ENCODE measurements at regions not wholly inside any gene's neighbourhood (a gene's known extent, or its start where the extent isn't known, plus 50 kb on each side); places are given as distances from the start of the nearest gene placed in this dataset.

GRCh38 chr12:34311337-34311736, 289.0 kb downstream of the ALG10 start:
- Histone ChIP-seq H3K4me2 (no peak overlapping the region), H3K27me3 (ENCODE audit: insufficient read depth, low read depth) (peaks cover 100% of the 10 kb centered on the region), H3F3A (ENCODE audit: insufficient read depth, low read depth) (no peaks in the 10 kb centered on the region), H3K9me2 (ENCODE audit: insufficient read depth) (no peaks in the 10 kb centered on the region), H3K36me3 (ENCODE audit: low read depth) (no peaks in the 10 kb centered on the region), H3K79me2 (ENCODE audit: low read depth) (no peaks in the 10 kb centered on the region), H3K27ac (no peak overlapping the region), H3K9me3 (ENCODE audit: insufficient read depth, low read depth) (no peaks in the 10 kb centered on the region), H2AFZ (no peak overlapping the region), H3K4me3 (no peak overlapping the region), H3K4me1 (replicated peaks; ENCODE audit: insufficient read depth) (no peaks in the 10 kb centered on the region), H4K20me1 (ENCODE audit: insufficient read depth) (no peaks in the 10 kb centered on the region)
- BruUV-seq (replicated peaks) = no TSS peak
- DNase-seq = no peak
- intact Hi-C loops (cut with micrococcal nuclease; ENCODE audit: unreplicated experiment) = no loop called here
- TF ChIP-seq, protein P1, sequence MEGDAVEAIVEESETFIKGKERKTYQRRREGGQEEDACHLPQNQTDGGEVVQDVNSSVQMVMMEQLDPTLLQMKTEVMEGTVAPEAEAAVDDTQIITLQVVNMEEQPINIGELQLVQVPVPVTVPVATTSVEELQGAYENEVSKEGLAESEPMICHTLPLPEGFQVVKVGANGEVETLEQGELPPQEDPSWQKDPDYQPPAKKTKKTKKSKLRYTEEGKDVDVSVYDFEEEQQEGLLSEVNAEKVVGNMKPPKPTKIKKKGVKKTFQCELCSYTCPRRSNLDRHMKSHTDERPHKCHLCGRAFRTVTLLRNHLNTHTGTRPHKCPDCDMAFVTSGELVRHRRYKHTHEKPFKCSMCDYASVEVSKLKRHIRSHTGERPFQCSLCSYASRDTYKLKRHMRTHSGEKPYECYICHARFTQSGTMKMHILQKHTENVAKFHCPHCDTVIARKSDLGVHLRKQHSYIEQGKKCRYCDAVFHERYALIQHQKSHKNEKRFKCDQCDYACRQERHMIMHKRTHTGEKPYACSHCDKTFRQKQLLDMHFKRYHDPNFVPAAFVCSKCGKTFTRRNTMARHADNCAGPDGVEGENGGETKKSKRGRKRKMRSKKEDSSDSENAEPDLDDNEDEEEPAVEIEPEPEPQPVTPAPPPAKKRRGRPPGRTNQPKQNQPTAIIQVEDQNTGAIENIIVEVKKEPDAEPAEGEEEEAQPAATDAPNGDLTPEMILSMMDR (conservative IDR thresholded peaks at IDR 0.05) = no peak
- no peak for TF ChIP-seq EZH2 (IDR thresholded peaks at IDR 0.05; ENCODE audit: low read depth)
- POLR2A ChIA-PET (ENCODE audit: unreplicated experiment) = no interaction called here
- CTCF ChIA-PET = no interaction called here

DNA sequence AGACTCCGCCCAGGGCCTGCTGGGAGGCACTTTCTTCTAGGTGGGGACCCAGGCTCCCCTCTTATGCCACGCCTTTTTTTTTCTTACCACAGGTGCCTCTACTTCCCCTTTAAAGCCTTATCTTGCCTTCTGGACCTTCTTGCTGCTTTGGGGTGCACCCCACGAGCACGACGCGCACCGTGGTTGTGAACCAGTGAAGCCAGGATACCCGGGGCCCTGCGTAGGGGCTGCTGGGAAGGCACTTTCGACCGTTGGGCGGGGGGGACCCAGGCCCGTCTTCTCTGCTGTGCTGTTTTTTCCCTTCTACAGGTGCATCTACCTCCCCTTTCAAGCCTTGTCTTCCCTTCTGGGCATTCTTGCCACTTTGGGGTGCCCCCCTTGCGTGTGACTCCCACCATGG, 305.4 kb downstream of the ALG10 start:
- BruUV-seq (replicated peaks) = no TSS peak
- Histone ChIP-seq H3K27ac (no peak overlapping the region), H3K4me3 (no peak overlapping the region), H4K20me1 (ENCODE audit: insufficient read depth) (no peaks in the 10 kb centered on the region), H3K4me2 (no peak overlapping the region), H3K36me3 (ENCODE audit: low read depth) (no peaks in the 10 kb centered on the region), H3K9me2 (ENCODE audit: insufficient read depth) (no peaks in the 10 kb centered on the region), H3K79me2 (ENCODE audit: low read depth) (no peaks in the 10 kb centered on the region), H2AFZ (no peak overlapping the region), H3K9me3 (ENCODE audit: insufficient read depth, low read depth) (no peaks in the 10 kb centered on the region), H3K27me3 (ENCODE audit: insufficient read depth, low read depth) (peaks cover 90% of the 10 kb centered on the region), H3K4me1 (replicated peaks; ENCODE audit: insufficient read depth) (no peaks in the 10 kb centered on the region), H3F3A (ENCODE audit: insufficient read depth, low read depth) (no peaks in the 10 kb centered on the region)
- TF ChIP-seq EZH2 (IDR thresholded peaks at IDR 0.05; ENCODE audit: low read depth) = no peak
- TF ChIP-seq, protein P1 (conservative IDR thresholded peaks at IDR 0.05) = no peak
- DNase-seq = no peak
- ChIA-PET POLR2A (ENCODE audit: unreplicated experiment) (no interaction called here), CTCF (no interaction called here)
- intact Hi-C loops (cut with micrococcal nuclease; ENCODE audit: unreplicated experiment) = no loop called here

DNA sequence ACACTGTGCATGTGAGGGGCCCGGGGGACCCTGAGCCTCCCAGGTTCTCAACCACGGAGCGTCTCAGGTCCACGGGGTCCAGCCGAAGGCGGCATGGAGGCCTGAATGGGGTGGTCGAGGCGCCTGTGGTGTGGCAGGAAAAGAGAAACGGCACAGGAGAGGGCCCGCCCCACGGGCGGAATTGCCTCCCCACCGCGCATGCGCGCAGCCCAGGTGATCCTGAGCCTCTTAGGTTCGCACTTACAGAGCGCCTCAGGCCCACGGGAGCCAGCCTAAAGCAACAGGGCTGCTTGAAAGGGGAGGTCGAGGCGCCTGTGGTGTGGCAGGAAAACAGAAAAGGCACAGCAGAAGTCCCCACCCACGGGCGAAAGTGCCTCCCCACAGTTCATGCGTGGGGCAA, 311.0 kb downstream of the ALG10 start:
- no peaks in the 10 kb centered on the region for H3K9me2 ChIP-seq (ENCODE audit: insufficient read depth)
- POLR2A ChIA-PET (ENCODE audit: unreplicated experiment) = no interaction called here
- no peaks in the 10 kb centered on the region for H4K20me1 ChIP-seq (ENCODE audit: insufficient read depth)
- CTCF ChIA-PET = no interaction called here
- H3K79me2 ChIP-seq (ENCODE audit: low read depth) = no peaks in the 10 kb centered on the region
- H3K9me3 ChIP-seq (ENCODE audit: insufficient read depth, low read depth) = no peaks in the 10 kb centered on the region
- H3K36me3 ChIP-seq (ENCODE audit: low read depth) = no peaks in the 10 kb centered on the region
- H3K27me3 ChIP-seq (ENCODE audit: insufficient read depth, low read depth) = peaks cover 76% of the 10 kb centered on the region
- no TSS peak for BruUV-seq (replicated peaks)
- H3K4me3 ChIP-seq = peak overlapping the region; percentile 25; the same call in 1 of the 2 replicates
- no peak for DNase-seq
- no peak overlapping the region for H3K27ac ChIP-seq
- peak overlapping the region; percentile 56 for H3K4me2 ChIP-seq
- H3F3A ChIP-seq (ENCODE audit: insufficient read depth, low read depth) = no peaks in the 10 kb centered on the region
- no peaks in the 10 kb centered on the region for H3K4me1 ChIP-seq (replicated peaks; ENCODE audit: insufficient read depth)
- no peak for TF ChIP-seq EZH2 (IDR thresholded peaks at IDR 0.05; ENCODE audit: low read depth)
- TF ChIP-seq, protein P1 (conservative IDR thresholded peaks at IDR 0.05) = no peak
- no peak overlapping the region; the same call in 1 of the 2 replicates for H2AFZ ChIP-seq
- intact Hi-C loops (cut with micrococcal nuclease; ENCODE audit: unreplicated experiment) = no loop called here
